Gastrocnemius medialis (tissue), 4 donors: ENCODE measurements at regions not wholly inside any gene's neighbourhood (a gene's known extent, or its start where the extent isn't known, plus 50 kb on each side); places are given as distances from the start of the nearest gene placed in this dataset.
A peak's percentile ranks its signal among the peaks of the same experiment; 100 is the strongest.

Experiments used
- ATAC-seq, 2 donors: fragments of 150-250 bp; one replicate each; pipeline ENCODE4 v1.9.1; 2016
- DNase-seq, 2 donors: peaks; one replicate each; pipeline ENCODE4 v3.0.0-alpha.2; 2019
- H3K27ac ChIP-seq, 4 donors: fragments of 200-600 bp; sonication (generic); 1 replicate in 1 of 4; 2 replicates in 3 of 4; pipeline ENCODE4 v1.5.1; 2016 to 2018; ENCODE audit warnings: mild to moderate bottlenecking in 2 of 4, moderate library complexity in 1 of 4
- H3K27me3 ChIP-seq, 3 donors: fragments of 200-600 bp; sonication (generic) in 2 of 3; 1 replicate in 1 of 3; 2 replicates in 2 of 3; pipeline versions ENCODE4 v1.5.1 to v1.6.0; 2016 to 2019; ENCODE audit warnings: mild to moderate bottlenecking in 1 of 3, moderate library complexity in 1 of 3
- H3K36me3 ChIP-seq, 2 donors: fragments of 200-600 bp; sonication (generic) in 1 of 2; one replicate each; pipeline ENCODE4 v1.5.1; 2017 to 2018
- H3K4me1 ChIP-seq, 2 donors: fragments of 200-600 bp; sonication (generic) in 1 of 2; one replicate each; pipeline ENCODE4 v1.5.1; 2016 to 2017; ENCODE audit warnings: mild to moderate bottlenecking in 2 of 2
- H3K4me3 ChIP-seq, 4 donors: fragments of 200-600 bp; sonication (generic) in 3 of 4; 1 replicate in 1 of 4; 2 replicates in 3 of 4; pipeline ENCODE4 v1.5.1; 2016 to 2019; ENCODE audit warnings: mild to moderate bottlenecking in 2 of 4
- H3K9me3 ChIP-seq, 3 donors: fragments of 200-600 bp; sonication (generic) in 2 of 3; 1 replicate in 1 of 3; 2 replicates in 2 of 3; pipeline ENCODE4 v1.5.1; 2016 to 2019
- CTCF ChIP-seq, 5 experiments: fragments of 450-650 bp in 3 of 5; fragments of 200-600 bp in 2 of 5; sonication (generic) in 2 of 5; IDR thresholded peaks in 4 of 5; conservative IDR thresholded peaks in 1 of 5; 1 replicate in 4 of 5; 2 replicates in 1 of 5; pipeline ENCODE4 v1.5.1; 2016 to 2019; ENCODE audit warnings: antibody characterized with exemption in 5 of 5, mild to moderate bottlenecking in 3 of 5, moderate library complexity in 3 of 5
- POLR2A ChIP-seq, 2 donors: fragments of 450-650 bp; IDR thresholded peaks; one replicate each; pipeline ENCODE4 v1.6.1; 2017; ENCODE audit warnings: antibody characterized with exemption in 2 of 2, mild to moderate bottlenecking in 2 of 2, moderate library complexity in 2 of 2
- in situ Hi-C, 4 donors: fragments of 200-750 bp; cut with MboI; loops; one replicate each; pipeline versions ENCODE4 v1.15.0 to v1.8.0; 2017; ENCODE audit warnings: low sequenced_read_pairs in 4 of 4
- intact Hi-C: fragments of 100-400 bp; cut with DNase I; formaldehyde crosslinking; loops from one replicate; pipeline ENCODE4 v1.15.1; 2023; ENCODE audit warnings: low total_unique reads

GRCh38 chrX:39418731-39419638, 617.7 kb downstream of the MID1IP1 start:
- ATAC-seq (no peak), DNase-seq (peak; percentile 2 to 11)
- Histone ChIP-seq H3K9me3 (no peaks in the 10 kb centered on the region), H3K4me1 (no peaks in the 10 kb centered on the region), H3K4me3 (no peak overlapping the region), H3K27ac (peak overlapping the region in 1 of 4 donors; percentile 47), H3K36me3 (no peaks in the 10 kb centered on the region), H3K27me3 (no peaks in the 10 kb centered on the region)
- in situ Hi-C loops (no loop called here), intact Hi-C loops (no loop called here)
- TF ChIP-seq CTCF (IDR thresholded peaks at IDR 0.05 in 4 of 5, conservative IDR thresholded peaks at IDR 0.05 in 1 of 5) = no peak
- no peak for TF ChIP-seq POLR2A (IDR thresholded peaks at IDR 0.05)

GRCh38 chrX:39421006-39421405, 619.7 kb downstream of the MID1IP1 start:
- in situ Hi-C loops = no loop called here
- H3K27me3 ChIP-seq = no peaks in the 10 kb centered on the region
- H3K9me3 ChIP-seq = no peaks in the 10 kb centered on the region
- H3K27ac ChIP-seq = no peak overlapping the region
- H3K36me3 ChIP-seq = no peaks in the 10 kb centered on the region
- intact Hi-C loops = no loop called here
- no peak for ATAC-seq
- no peak overlapping the region for H3K4me3 ChIP-seq
- no peak for DNase-seq
- TF ChIP-seq CTCF (IDR thresholded peaks at IDR 0.05 in 4 of 5, conservative IDR thresholded peaks at IDR 0.05 in 1 of 5) (no peak), POLR2A (IDR thresholded peaks at IDR 0.05) (no peak)
- H3K4me1 ChIP-seq = no peaks in the 10 kb centered on the region

- H3K27ac ChIP-seq = no peak overlapping the region
- in situ Hi-C loops = no loop called here
- no peaks in the 10 kb centered on the region for H3K9me3 ChIP-seq
- intact Hi-C loops = no loop called here
- no peaks in the 10 kb centered on the region for H3K27me3 ChIP-seq
- DNase-seq (no peak), ATAC-seq (no peak)
- no peak for TF ChIP-seq CTCF (IDR thresholded peaks at IDR 0.05 in 4 of 5, conservative IDR thresholded peaks at IDR 0.05 in 1 of 5)
- H3K4me1 ChIP-seq = no peaks in the 10 kb centered on the region
- H3K36me3 ChIP-seq = no peaks in the 10 kb centered on the region
- H3K4me3 ChIP-seq = no peak overlapping the region
Observed at GRCh38 chrX:39425124-39425806, 624.0 kb downstream of the MID1IP1 start.

- Histone ChIP-seq H3K27ac (no peak overlapping the region), H3K4me3 (no peak overlapping the region), H3K9me3 (no peaks in the 10 kb centered on the region), H3K4me1 (no peaks in the 10 kb centered on the region), H3K27me3 (no peaks in the 10 kb centered on the region), H3K36me3 (no peaks in the 10 kb centered on the region)
- in situ Hi-C loops = no loop called here
- ATAC-seq (no peak), DNase-seq (no peak)
- TF ChIP-seq POLR2A (IDR thresholded peaks at IDR 0.05) (no peak), CTCF (IDR thresholded peaks at IDR 0.05 in 4 of 5, conservative IDR thresholded peaks at IDR 0.05 in 1 of 5) (no peak)
- intact Hi-C loops = no loop called here
Observed at GRCh38 chrX:39426101-39426500, 624.8 kb downstream of the MID1IP1 start.
